PC-9 (cell line): ENCODE measurements at regions not wholly inside any gene's neighbourhood (a gene's known extent, or its start where the extent isn't known, plus 50 kb on each side); places are given as distances from the start of the nearest gene placed in this dataset.
A peak's percentile ranks its signal among the peaks of the same experiment; 100 is the strongest.

ENCODE experiments used
- BruUV-seq: library from RNA; stranded (reverse); fragments of 400-500 nt; replicated peaks from 2 replicates; lab custom pipeline; 2021; lab: Mats Ljungman, UMichigan
- CTCF ChIA-PET: fragments of 300-600 bp; sonication (Branson Sonifier 250); formaldehyde crosslinking; loops from one replicate; lab custom pipeline; 2022; ENCODE audit warnings: antibody characterized with exemption; lab: Charles Lee
- POLR2A ChIA-PET: fragments of 300-600 bp; sonication (Branson Sonifier 250); formaldehyde crosslinking; loops from one replicate; lab custom pipeline; 2022; ENCODE audit warnings: antibody characterized with exemption; ENCODE audit not compliant: unreplicated experiment; lab: Charles Lee
- DNase-seq, 2 experiments: peaks; one replicate each; pipeline versions ENCODE4 v3.0.0 to v3.0.0-alpha.2; 2015 to 2022; ENCODE audit warnings: mixed read lengths in 1 of 2
- H2AFZ ChIP-seq: fragments of 200-600 bp; sonication (generic); 2 replicates; pipeline ENCODE4 v1.8.1; 2017; ENCODE audit warnings: antibody characterized with exemption
- H3F3A ChIP-seq: fragments of 200-600 bp; sonication (generic); 2 replicates; pipeline ENCODE4 v1.8.1; 2017; ENCODE audit warnings: antibody characterized with exemption, mild to moderate bottlenecking, low read depth; ENCODE audit not compliant: insufficient read depth
- H3K27ac ChIP-seq: fragments of 200-600 bp; sonication (generic); 2 replicates; pipeline ENCODE4 v1.6.1; 2016; ENCODE audit warnings: mixed run types
- H3K27me3 ChIP-seq: fragments of 200-600 bp; sonication (generic); 2 replicates; pipeline ENCODE4 v1.6.1; 2016; ENCODE audit warnings: low read depth, mixed run types; ENCODE audit not compliant: insufficient read depth
- H3K36me3 ChIP-seq: fragments of 200-600 bp; sonication (generic); 2 replicates; pipeline ENCODE4 v1.6.1; 2016; ENCODE audit warnings: low read depth, mixed run types
- H3K4me1 ChIP-seq: fragments of 200-600 bp; sonication (generic); replicated peaks from 2 replicates; pipeline ENCODE4 v1.6.1; 2016; ENCODE audit warnings: mixed run types; ENCODE audit not compliant: insufficient read depth
- H3K4me2 ChIP-seq: fragments of 200-600 bp; sonication (generic); 2 replicates; pipeline ENCODE4 v1.6.1; 2017; ENCODE audit warnings: mixed run types
- H3K4me3 ChIP-seq: fragments of 200-600 bp; sonication (generic); 2 replicates; pipeline ENCODE4 v1.6.1; 2016; ENCODE audit warnings: mixed run types
- H3K79me2 ChIP-seq: fragments of 200-600 bp; sonication (generic); 2 replicates; pipeline ENCODE4 v1.6.1; 2017; ENCODE audit warnings: low read depth, mixed run types
- H3K9me2 ChIP-seq: fragments of 200-600 bp; sonication (generic); 2 replicates; pipeline ENCODE4 v1.8.1; 2017; ENCODE audit warnings: mild to moderate bottlenecking; ENCODE audit not compliant: insufficient read depth
- H3K9me3 ChIP-seq: fragments of 200-600 bp; sonication (generic); 2 replicates; pipeline ENCODE4 v1.8.1; 2016; ENCODE audit warnings: low read depth; ENCODE audit not compliant: insufficient read depth
- H4K20me1 ChIP-seq: fragments of 200-600 bp; sonication (generic); 2 replicates; pipeline ENCODE4 v1.8.1; 2017; ENCODE audit not compliant: insufficient read depth
- CTCF ChIP-seq: fragments of 200-600 bp; sonication (generic); conservative IDR thresholded peaks from 2 replicates; pipeline ENCODE4 v1.6.1; 2017; ENCODE audit warnings: mixed run types, antibody characterized with exemption, mild to moderate bottlenecking, moderate library complexity
- EZH2 ChIP-seq: fragments of 200-600 bp; sonication (generic); IDR thresholded peaks from 2 replicates; pipeline ENCODE4 v1.8.0; 2017; ENCODE audit warnings: antibody characterized with exemption, low read depth
- intact Hi-C: fragments of 100-400 bp; cut with micrococcal nuclease; formaldehyde crosslinking; loops from one replicate; pipeline ENCODE4 v1.10.0; 2022; ENCODE audit not compliant: unreplicated experiment

- Histone ChIP-seq H3K9me2 (no peaks in the 10 kb centered on the region), H4K20me1 (no peaks in the 10 kb centered on the region), H3K4me2 (no peak overlapping the region), H3K4me3 (no peak overlapping the region), H3K9me3 (no peaks in the 10 kb centered on the region; the same call in 1 of the 2 replicates), H3K4me1 (no peaks in the 10 kb centered on the region), H3K27ac (no peak overlapping the region), H3K79me2 (no peaks in the 10 kb centered on the region), H3K36me3 (no peaks in the 10 kb centered on the region), H3F3A (no peaks in the 10 kb centered on the region), H3K27me3 (no peaks in the 10 kb centered on the region), H2AFZ (no peak overlapping the region)
- CTCF ChIA-PET = no interaction called here
- POLR2A ChIA-PET = no interaction called here
- TF ChIP-seq EZH2 = no peak
- no peak for TF ChIP-seq CTCF
- no TSS peak for BruUV-seq
- intact Hi-C loops = no loop called here
- peak; percentile 38 to 41 for DNase-seq
These were observed 809.6 kb downstream of the PDHA2 start for GRCh38 chr4:96649536-96649935.

- H3K27me3 ChIP-seq = no peaks in the 10 kb centered on the region
- no peaks in the 10 kb centered on the region for H3F3A ChIP-seq
- no peaks in the 10 kb centered on the region for H3K4me1 ChIP-seq
- H3K36me3 ChIP-seq = no peaks in the 10 kb centered on the region
- ChIA-PET POLR2A (no interaction called here), CTCF (no interaction called here)
- intact Hi-C loops = no loop called here
- no peaks in the 10 kb centered on the region for H4K20me1 ChIP-seq
- DNase-seq = no peak
- no peak overlapping the region for H3K4me2 ChIP-seq
- BruUV-seq = no TSS peak
- no peaks in the 10 kb centered on the region for H3K79me2 ChIP-seq
- no peak overlapping the region for H3K27ac ChIP-seq
- no peak for TF ChIP-seq CTCF
- no peak for TF ChIP-seq EZH2
- no peak overlapping the region for H3K4me3 ChIP-seq
- no peaks in the 10 kb centered on the region; the same call in 1 of the 2 replicates for H3K9me3 ChIP-seq
- H3K9me2 ChIP-seq = no peaks in the 10 kb centered on the region
- no peak overlapping the region for H2AFZ ChIP-seq
These were observed 812.3 kb downstream of the PDHA2 start for GRCh38 chr4:96652158-96652557.

GRCh38 chr4:96652821-96653220, 812.9 kb downstream of the PDHA2 start:
- no peak for TF ChIP-seq EZH2
- no peak for TF ChIP-seq CTCF
- POLR2A ChIA-PET = no interaction called here
- H3K36me3 ChIP-seq = no peaks in the 10 kb centered on the region
- H3K27ac ChIP-seq = no peak overlapping the region
- intact Hi-C loops = no loop called here
- no TSS peak for BruUV-seq
- no peaks in the 10 kb centered on the region for H3K4me1 ChIP-seq
- H3K9me2 ChIP-seq = no peaks in the 10 kb centered on the region
- H3K4me3 ChIP-seq = no peak overlapping the region
- no peaks in the 10 kb centered on the region for H3F3A ChIP-seq
- no peak for DNase-seq
- CTCF ChIA-PET = no interaction called here
- H2AFZ ChIP-seq = no peak overlapping the region
- H4K20me1 ChIP-seq = no peaks in the 10 kb centered on the region
- H3K4me2 ChIP-seq = no peak overlapping the region
- no peaks in the 10 kb centered on the region for H3K9me3 ChIP-seq
- no peaks in the 10 kb centered on the region for H3K79me2 ChIP-seq
- no peaks in the 10 kb centered on the region for H3K27me3 ChIP-seq
